Endometrium (tissue), 2 donors: ENCODE measurements at regions not wholly inside any gene's neighbourhood (a gene's known extent, or its start where the extent isn't known, plus 50 kb on each side); places are given as distances from the start of the nearest gene placed in this dataset.

Source experiments
- FAIRE-seq: peaks from 2 replicates; lab custom pipeline; 2012; peaks lifted over from hg19 to GRCh38; lab: Jason Lieb, UNC
- donor health status: control.
- donor health status: control.

DNA sequence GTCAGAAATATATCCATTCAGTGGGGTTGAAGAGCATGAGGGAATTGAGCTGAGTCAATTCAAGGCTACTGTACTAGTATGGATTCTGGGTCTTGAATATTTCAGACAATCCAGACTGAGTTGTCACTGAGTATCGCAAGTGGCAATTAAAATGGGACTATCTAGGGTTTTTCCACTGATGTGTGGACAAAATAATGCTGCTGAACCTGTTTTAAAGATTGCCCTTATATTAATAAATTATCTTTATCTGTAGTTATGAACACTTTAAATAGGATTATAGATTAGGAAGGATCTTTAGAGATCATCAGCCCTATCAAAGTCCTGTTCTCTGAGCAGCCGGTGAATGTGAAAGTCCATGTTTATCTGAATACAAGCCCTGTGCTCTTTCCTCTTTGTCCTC, 478.3 kb upstream of the KIRREL3 start:
- no peak for FAIRE-seq

- FAIRE-seq, result no peak
Observed at GRCh38 chr11:127474766-127475165, 474.2 kb upstream of the KIRREL3 start.

- no peak for FAIRE-seq
Observed at GRCh38 chr11:127472505-127472904, 471.9 kb upstream of the KIRREL3 start.

DNA sequence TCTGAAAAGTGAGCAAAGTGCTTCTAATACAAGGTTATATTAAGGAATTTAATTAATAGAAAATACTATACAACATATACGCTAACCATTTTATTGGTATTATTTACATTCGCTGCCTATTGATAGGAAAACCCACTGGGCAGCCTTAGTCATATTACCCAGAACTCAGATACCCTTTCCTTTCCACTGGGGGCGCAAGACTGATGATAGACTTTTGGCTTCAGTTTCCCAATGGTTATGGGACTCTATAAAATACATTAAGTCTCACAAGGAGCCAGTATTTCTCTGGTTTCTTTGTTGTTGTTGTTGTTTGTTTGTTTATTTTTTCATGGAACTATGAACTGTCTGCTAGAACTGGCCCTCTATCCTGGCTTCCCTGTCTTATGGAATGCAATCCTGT, 471.1 kb upstream of the KIRREL3 start:
- FAIRE-seq, result no peak

DNA sequence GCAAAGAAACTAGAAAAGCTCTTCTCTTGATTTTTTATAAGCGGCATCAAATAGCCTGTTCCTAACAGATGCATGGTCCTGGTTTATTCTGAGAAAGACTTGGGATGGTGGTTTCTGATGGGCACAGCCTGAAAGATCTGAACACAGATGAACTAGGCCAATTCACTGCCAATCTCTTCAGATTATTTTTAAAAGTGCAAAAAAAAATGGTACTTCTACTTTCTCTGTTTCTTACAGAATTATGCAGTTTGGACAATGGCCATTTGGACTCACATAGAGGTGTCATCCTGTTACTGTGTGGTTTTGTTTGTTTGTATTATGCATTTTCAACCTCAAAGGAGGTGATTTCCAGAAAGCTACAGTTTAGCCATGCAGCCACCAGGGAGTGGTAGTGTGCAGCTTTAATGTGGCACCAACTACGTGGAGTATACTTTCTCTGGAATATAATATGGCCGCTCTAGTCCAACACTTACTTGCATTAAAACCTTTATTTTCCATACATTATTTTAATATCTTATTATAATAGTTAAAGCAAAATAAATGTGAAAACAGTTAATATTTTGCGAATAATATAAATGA, 469.8 kb upstream of the KIRREL3 start:
- FAIRE-seq, result no peak

GRCh38 chr11:127464325-127464724, 463.8 kb upstream of the KIRREL3 start:
- no peak for FAIRE-seq

DNA sequence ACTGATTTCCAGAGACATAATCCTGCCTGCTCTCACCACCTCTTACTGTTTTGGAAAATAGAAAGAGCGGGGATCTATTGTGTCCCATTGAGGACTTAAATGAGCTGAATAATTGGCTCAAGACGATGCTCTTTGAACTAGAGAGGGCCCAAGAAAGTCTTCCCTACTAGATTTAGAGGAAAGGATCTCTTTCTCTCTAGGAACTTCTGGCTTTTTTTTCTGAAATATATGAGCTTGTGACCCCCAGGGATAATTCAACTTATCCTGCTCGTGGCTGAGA, 461.4 kb upstream of the KIRREL3 start:
- no peak for FAIRE-seq

- FAIRE-seq, result no peak
Observed at GRCh38 chr11:127461241-127462064, 460.9 kb upstream of the KIRREL3 start.

DNA sequence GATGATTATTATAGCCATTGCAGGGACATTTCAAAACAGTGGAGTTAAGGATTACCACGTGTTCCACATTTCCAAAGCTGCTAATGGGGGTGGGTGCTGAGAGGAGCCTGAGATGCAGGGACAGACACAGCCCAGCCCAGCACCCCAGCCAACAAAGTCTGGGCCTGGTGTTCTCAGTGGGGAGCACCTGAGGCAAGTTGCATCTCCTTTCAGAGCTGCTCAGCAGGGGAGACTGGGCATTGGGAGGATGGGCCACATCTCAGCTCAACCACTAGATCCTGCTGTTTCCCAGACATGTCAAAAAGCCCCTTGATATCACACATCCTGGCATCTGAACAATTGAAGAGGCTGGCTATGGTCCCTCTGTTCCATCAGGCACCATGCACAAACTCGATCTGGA, 458.0 kb upstream of the KIRREL3 start:
- no peak for FAIRE-seq

- FAIRE-seq, result no peak
Observed at GRCh38 chr11:127454856-127455255, 454.3 kb upstream of the KIRREL3 start.

DNA sequence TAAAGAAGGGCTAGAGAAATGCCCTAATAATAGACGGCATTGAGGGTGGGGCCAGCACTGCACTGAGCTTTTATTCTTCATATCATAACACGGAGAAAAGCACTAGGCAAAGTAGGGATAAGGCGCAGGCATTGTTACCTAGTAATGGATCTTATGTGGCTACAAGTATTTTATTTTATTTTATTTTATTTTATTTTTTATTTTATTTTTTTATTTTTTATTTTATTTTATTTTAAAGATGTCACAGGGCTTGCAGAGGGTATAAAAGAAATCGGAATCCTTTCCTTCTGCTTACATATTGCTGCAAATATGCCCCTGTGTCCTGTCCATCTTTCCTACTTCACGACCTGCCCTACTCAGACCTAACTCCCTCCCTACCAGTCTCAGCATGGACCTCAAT, 452.0 kb upstream of the KIRREL3 start:
- FAIRE-seq, result no peak

DNA sequence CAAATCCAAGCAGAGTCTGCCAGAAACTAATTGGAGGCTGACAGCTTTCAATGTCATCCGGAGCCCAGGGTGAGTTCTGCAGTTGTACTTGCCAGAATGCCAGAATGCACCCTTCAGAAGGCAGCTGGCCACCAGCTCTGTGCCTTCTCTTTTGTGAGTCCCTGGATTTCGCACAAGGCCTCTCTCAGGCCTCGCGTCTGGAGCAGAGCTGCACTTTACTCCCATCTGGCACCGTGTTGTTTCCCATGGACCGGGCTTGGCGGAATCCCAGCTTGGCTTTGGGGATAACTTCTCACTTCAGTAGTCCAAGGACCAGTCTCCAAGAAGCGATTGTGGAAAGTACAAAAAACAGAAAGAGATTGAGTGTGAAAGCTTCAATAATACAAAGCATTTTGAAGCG, 451.3 kb upstream of the KIRREL3 start:
- FAIRE-seq, result no peak

DNA sequence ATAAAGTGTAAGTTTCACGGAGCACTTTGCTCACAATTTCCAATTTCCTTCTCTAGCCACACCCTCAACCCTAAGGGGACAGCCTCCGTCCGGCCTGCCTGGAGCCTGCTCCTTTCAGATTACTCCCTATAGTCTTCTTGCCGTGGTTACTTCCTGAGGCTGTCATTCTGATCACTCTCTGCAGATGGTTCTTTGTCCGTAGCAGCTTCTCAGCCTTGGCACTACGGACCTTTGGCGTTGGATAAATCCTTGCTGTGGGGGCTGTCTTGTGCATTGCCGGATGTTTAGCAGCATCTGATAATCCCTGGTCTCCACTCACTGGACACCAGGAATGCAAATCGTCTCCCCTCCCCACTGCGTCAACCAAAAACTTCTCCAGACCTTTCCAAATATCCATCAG, 447.5 kb upstream of the KIRREL3 start:
- FAIRE-seq, result no peak

DNA sequence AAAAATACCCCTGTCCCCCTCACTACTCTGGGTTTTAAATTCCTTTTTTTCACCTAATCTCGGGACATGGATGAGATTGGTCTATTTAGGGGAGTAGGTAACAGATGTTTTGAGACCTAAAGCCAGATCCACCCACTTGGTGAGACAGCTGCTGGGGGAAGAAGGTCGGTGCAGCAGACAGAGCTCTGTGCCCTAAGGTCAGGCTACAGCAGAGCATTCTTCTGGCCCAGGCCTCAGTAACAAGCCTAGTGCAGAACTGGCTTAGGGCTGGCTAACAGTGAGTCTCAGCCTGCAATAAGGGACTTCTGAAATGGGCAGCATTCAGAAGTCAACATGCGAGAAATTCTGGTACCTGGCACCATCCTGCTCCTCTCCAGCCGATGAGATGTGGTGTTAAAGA, 444.9 kb upstream of the KIRREL3 start:
- no peak for FAIRE-seq

- FAIRE-seq, result no peak
Observed at GRCh38 chr11:127443297-127443696, 442.7 kb upstream of the KIRREL3 start.

DNA sequence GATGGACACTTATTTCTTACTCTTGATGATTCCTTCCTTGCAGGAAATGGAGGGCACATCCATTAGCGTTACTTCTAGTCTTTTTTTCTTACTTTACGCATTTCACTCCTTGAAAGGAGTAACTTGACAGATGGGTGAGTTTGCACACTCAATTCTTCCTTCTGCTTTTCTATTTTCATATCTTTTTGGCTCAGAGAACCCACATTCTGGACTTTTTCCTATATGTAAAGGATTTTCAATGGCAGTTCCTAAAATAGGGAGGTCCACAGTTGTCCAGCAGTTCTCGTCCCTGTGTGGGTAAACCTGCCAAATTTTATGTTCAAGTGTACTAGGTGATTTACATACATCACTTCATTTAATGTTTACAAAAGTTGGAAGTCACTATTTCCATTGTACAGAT, 440.0 kb upstream of the KIRREL3 start:
- no peak for FAIRE-seq

- FAIRE-seq, result no peak
Observed at GRCh38 chr11:127425281-127425680, 424.7 kb upstream of the KIRREL3 start.

DNA sequence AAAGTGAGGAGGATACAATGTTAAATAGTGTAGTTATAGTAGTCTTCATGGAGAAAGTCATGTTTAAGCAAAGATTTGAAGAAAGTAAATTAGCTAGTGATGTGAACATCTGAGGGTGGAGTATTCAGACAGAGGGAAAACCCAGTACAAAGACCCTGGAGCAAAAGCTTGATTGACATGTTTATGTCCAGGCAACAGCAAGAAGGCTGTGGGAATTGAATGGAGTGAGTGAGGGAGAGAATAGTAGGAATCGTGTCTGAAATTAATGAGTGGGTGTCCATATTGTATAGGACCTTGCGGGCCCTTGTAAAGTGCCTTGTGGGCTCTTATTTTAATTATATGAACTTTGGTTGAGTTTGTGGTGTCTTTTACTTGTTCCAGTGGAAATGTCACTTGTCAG, 424.1 kb upstream of the KIRREL3 start:
- no peak for FAIRE-seq

DNA sequence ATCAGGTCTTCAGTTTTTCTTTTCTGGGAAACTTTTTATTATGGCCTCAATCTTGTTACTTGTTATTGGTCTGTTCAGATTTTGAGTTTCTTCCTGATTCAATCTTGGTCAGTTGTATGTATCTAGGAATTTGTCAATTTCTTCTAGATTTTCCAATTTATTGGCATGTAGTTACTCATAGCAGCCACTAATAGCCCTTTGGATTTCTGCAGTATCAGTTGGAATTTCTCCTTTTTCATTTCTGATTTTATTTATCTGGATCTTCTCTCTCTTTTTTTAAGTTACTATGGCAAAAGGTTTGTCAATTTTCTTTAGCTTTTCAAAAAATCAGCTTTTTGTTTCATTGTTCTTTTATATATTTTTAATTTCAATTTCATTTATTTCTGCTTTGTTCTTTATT, 419.6 kb upstream of the KIRREL3 start:
- no peak for FAIRE-seq

- no peak for FAIRE-seq
Observed at GRCh38 chr11:127412722-127413380, 412.3 kb upstream of the KIRREL3 start.

- no peak for FAIRE-seq
Observed at GRCh38 chr11:127412234-127412633, 411.7 kb upstream of the KIRREL3 start.

- FAIRE-seq, result no peak
Observed at GRCh38 chr11:127411283-127411682, 410.7 kb upstream of the KIRREL3 start.

- FAIRE-seq, result no peak
Observed at GRCh38 chr11:127395034-127395433, 394.5 kb upstream of the KIRREL3 start.

- FAIRE-seq, result no peak
Observed at GRCh38 chr11:127393460-127393997, 393.0 kb upstream of the KIRREL3 start.
